ENCODE measurements at regions not wholly inside any gene's neighbourhood (a gene's known extent, or its start where the extent isn't known, plus 50 kb on each side); places are given as distances from the start of the nearest gene placed in this dataset.

DNA sequence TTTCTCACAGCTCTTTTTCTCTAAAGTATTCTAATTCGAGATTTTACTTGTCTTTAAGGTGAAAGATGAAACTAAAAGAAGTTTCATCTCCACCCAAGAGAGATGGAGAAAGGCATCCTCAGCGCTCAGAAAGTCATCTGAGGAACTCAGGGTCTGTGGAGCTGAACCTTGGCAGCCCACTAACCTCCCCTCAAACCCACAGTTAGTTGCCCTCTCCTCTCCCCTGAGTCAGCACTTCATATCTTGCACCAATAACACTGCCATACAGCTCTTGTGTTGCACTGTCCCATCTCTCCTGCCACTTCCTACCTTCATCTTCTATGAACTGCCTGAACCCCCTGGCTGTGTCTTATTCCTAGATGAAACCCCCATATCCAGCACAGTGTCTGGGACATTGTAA is 184.8 kb downstream of the RAB28 start (continued):
- TF ChIP-seq, protein P1, sequence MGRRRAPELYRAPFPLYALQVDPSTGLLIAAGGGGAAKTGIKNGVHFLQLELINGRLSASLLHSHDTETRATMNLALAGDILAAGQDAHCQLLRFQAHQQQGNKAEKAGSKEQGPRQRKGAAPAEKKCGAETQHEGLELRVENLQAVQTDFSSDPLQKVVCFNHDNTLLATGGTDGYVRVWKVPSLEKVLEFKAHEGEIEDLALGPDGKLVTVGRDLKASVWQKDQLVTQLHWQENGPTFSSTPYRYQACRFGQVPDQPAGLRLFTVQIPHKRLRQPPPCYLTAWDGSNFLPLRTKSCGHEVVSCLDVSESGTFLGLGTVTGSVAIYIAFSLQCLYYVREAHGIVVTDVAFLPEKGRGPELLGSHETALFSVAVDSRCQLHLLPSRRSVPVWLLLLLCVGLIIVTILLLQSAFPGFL (CRISPR knock-in tag; IDR thresholded peaks at IDR 0.05; ENCODE audit: borderline replicate concordance): no peak
- TF ChIP-seq ZNF671 (CRISPR knock-in tag; IDR thresholded peaks at IDR 0.05): no peak
- TF ChIP-seq, protein P2, sequence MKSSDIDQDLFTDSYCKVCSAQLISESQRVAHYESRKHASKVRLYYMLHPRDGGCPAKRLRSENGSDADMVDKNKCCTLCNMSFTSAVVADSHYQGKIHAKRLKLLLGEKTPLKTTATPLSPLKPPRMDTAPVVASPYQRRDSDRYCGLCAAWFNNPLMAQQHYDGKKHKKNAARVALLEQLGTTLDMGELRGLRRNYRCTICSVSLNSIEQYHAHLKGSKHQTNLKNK (CRISPR knock-in tag; IDR thresholded peaks at IDR 0.05): no peak
- TF ChIP-seq TEAD1 (CRISPR knock-in tag; IDR thresholded peaks at IDR 0.05): no peak

DNA sequence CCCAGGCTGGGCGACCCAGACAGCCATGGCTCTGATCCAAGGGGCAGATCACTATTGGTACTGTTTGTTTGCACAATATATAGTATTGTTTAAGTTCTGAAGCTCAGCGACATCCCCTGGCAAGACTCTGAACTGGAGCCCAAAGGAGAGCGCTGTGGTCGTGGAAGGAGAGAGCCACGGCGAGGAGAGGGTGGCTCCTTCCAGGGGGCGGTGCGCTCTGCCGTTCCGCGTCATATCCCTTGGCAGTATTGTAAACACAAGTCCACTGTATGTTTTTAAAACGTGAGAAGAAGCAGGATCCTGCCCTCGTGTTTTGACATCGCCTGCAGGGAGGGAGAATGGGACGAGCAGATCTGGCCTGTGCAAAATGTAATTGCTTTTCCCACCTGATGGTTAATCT is 185.5 kb downstream of the RAB28 start:
- ChIA-PET CTCF (no interaction called here), POLR2A (no interaction called here)
- no peak overlapping the region for H3K4me3 Mint-ChIP-seq
- H3K27ac Mint-ChIP-seq: no peak overlapping the region
- H3K27me3 Mint-ChIP-seq (ENCODE audit: low read depth): no peaks in the 10 kb centered on the region
- H3K4me1 Mint-ChIP-seq: no peaks in the 10 kb centered on the region
- TF ChIP-seq, protein P3, sequence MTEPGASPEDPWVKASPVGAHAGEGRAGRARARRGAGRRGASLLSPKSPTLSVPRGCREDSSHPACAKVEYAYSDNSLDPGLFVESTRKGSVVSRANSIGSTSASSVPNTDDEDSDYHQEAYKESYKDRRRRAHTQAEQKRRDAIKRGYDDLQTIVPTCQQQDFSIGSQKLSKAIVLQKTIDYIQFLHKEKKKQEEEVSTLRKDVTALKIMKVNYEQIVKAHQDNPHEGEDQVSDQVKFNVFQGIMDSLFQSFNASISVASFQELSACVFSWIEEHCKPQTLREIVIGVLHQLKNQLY (CRISPR knock-in tag; IDR thresholded peaks at IDR 0.05): no peak
- TF ChIP-seq, protein P4, sequence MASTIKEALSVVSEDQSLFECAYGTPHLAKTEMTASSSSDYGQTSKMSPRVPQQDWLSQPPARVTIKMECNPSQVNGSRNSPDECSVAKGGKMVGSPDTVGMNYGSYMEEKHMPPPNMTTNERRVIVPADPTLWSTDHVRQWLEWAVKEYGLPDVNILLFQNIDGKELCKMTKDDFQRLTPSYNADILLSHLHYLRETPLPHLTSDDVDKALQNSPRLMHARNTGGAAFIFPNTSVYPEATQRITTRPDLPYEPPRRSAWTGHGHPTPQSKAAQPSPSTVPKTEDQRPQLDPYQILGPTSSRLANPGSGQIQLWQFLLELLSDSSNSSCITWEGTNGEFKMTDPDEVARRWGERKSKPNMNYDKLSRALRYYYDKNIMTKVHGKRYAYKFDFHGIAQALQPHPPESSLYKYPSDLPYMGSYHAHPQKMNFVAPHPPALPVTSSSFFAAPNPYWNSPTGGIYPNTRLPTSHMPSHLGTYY (CRISPR knock-in tag; IDR thresholded peaks at IDR 0.05): no peak
- TF ChIP-seq, protein P5, sequence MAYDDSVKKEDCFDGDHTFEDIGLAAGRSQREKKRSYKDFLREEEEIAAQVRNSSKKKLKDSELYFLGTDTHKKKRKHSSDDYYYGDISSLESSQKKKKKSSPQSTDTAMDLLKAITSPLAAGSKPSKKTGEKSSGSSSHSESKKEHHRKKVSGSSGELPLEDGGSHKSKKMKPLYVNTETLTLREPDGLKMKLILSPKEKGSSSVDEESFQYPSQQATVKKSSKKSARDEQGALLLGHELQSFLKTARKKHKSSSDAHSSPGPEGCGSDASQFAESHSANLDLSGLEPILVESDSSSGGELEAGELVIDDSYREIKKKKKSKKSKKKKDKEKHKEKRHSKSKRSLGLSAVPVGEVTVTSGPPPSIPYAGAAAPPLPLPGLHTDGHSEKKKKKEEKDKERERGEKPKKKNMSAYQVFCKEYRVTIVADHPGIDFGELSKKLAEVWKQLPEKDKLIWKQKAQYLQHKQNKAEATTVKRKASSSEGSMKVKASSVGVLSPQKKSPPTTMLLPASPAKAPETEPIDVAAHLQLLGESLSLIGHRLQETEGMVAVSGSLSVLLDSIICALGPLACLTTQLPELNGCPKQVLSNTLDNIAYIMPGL (CRISPR knock-in tag; IDR thresholded peaks at IDR 0.05): no peak
- TF ChIP-seq SOX15 (CRISPR knock-in tag; IDR thresholded peaks at IDR 0.05) (no peak), EMX1 (CRISPR knock-in tag; IDR thresholded peaks at IDR 0.05) (no peak), NR2C2 (CRISPR knock-in tag; IDR thresholded peaks at IDR 0.05) (no peak), NR1H2 (CRISPR knock-in tag; IDR thresholded peaks at IDR 0.05) (no peak)
- TF ChIP-seq, protein P6, sequence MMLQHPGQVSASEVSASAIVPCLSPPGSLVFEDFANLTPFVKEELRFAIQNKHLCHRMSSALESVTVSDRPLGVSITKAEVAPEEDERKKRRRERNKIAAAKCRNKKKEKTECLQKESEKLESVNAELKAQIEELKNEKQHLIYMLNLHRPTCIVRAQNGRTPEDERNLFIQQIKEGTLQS (CRISPR knock-in tag; conservative IDR thresholded peaks at IDR 0.05): no peak
- TF ChIP-seq, protein P7, sequence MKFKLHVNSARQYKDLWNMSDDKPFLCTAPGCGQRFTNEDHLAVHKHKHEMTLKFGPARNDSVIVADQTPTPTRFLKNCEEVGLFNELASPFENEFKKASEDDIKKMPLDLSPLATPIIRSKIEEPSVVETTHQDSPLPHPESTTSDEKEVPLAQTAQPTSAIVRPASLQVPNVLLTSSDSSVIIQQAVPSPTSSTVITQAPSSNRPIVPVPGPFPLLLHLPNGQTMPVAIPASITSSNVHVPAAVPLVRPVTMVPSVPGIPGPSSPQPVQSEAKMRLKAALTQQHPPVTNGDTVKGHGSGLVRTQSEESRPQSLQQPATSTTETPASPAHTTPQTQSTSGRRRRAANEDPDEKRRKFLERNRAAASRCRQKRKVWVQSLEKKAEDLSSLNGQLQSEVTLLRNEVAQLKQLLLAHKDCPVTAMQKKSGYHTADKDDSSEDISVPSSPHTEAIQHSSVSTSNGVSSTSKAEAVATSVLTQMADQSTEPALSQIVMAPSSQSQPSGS (CRISPR knock-in tag; IDR thresholded peaks at IDR 0.05; ENCODE audit: borderline replicate concordance, low read depth): no peak
- TF ChIP-seq, protein P8, sequence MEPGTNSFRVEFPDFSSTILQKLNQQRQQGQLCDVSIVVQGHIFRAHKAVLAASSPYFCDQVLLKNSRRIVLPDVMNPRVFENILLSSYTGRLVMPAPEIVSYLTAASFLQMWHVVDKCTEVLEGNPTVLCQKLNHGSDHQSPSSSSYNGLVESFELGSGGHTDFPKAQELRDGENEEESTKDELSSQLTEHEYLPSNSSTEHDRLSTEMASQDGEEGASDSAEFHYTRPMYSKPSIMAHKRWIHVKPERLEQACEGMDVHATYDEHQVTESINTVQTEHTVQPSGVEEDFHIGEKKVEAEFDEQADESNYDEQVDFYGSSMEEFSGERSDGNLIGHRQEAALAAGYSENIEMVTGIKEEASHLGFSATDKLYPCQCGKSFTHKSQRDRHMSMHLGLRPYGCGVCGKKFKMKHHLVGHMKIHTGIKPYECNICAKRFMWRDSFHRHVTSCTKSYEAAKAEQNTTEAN (CRISPR knock-in tag; IDR thresholded peaks at IDR 0.05): no peak
- TF ChIP-seq, protein P9, sequence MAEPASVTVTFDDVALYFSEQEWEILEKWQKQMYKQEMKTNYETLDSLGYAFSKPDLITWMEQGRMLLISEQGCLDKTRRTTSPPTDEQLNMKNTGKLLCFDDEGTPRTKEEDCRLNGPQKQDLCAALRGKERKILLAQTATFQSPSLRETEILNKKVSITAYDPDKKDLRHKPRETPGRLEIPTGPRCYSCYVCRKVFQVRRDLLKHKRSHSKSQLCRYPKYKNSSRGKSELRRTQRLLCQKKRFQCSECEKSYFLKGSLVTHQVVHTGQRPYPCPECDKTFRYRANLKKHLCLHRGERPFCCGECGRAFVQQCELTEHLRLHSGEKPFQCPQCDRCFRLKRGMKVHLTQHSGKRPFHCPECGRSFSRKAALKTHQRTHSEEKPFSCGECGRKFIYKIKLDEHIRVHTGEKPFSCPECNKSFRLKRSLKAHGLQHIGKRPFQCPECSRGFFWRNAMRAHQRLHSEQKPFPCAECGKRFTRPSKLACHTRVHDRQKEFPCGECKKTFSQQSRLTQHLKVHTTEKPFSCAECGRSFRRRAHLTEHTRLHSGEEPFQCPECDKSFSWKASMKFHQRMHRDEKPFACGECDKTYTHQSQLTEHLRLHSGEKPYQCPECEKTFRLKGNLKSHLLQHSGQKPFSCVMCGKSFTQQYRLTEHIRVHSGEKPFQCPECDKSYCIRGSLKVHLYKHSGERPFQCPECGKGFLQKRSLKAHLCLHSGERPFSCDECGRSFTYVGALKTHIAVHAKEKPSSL (CRISPR knock-in tag; conservative IDR thresholded peaks at IDR 0.05): no peak
- peaks cover 41% of the 10 kb centered on the region for H3K9me3 Mint-ChIP-seq
- peaks cover 22% of the 10 kb centered on the region for H3K36me3 Mint-ChIP-seq
- DNase-seq (ENCODE audit: low spot score): no peak
- ATAC-seq: no peak
